ENCODE measurements at regions not wholly inside any gene's neighbourhood (a gene's known extent, or its start where the extent isn't known, plus 50 kb on each side); places are given as distances from the start of the nearest gene placed in this dataset.

DNA sequence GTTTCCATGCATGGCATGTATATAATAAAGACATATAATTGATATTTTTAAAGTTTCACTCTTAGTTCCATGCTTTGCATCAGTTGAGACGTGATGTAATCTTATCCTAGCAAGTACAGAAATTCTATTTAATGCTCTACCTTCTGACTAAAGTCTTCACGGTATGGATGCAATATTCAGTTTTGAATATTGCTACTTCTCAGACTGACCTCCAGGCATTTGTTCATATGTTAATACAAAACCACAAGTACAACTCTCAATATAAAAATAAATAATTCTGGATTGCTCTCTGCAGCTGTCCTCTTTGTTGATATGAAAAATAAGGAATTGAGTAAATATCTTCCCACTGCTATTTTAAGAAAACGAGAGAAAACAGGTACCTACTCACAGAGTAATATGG is 309.8 kb upstream of the HAND2 start:
- no peak overlapping the region for H3K4me3 ChIP-seq
- 59 to 68% methylated on average over 3 of the region's 3 CpGs for WGBS, 2 donors

GRCh38 chr4:173837517-173837916 is 307.5 kb upstream of the HAND2 start:
- Histone ChIP-seq H3K27me3 (no peaks in the 10 kb centered on the region), H3K27ac (no peak overlapping the region), H3K9me3 (peaks cover 0 to 3% (median 0%) of the 10 kb centered on the region in 4 donors), H3K36me3 (no peaks in the 10 kb centered on the region), H3K4me3 (no peak overlapping the region), H3K4me1 (no peaks in the 10 kb centered on the region)
- no peak for TF ChIP-seq EP300 (IDR thresholded peaks at IDR 0.05)
- TF ChIP-seq POLR2A (IDR thresholded peaks at IDR 0.05) = no peak
- TF ChIP-seq, protein P1, sequence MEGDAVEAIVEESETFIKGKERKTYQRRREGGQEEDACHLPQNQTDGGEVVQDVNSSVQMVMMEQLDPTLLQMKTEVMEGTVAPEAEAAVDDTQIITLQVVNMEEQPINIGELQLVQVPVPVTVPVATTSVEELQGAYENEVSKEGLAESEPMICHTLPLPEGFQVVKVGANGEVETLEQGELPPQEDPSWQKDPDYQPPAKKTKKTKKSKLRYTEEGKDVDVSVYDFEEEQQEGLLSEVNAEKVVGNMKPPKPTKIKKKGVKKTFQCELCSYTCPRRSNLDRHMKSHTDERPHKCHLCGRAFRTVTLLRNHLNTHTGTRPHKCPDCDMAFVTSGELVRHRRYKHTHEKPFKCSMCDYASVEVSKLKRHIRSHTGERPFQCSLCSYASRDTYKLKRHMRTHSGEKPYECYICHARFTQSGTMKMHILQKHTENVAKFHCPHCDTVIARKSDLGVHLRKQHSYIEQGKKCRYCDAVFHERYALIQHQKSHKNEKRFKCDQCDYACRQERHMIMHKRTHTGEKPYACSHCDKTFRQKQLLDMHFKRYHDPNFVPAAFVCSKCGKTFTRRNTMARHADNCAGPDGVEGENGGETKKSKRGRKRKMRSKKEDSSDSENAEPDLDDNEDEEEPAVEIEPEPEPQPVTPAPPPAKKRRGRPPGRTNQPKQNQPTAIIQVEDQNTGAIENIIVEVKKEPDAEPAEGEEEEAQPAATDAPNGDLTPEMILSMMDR (IDR thresholded peaks at IDR 0.05) = no peak
- no peak for TF ChIP-seq POLR2AphosphoS5 (IDR thresholded peaks at IDR 0.05)
- WGBS, 2 donors = 80 to 85% methylated on average over 3 of the region's 3 CpGs
- no peak for ATAC-seq (ENCODE audit: low FRiP score in 2 of 2)
- DNase-seq = no peak

More for the DNA sequence above, 309.8 kb upstream of the HAND2 start:
- no peaks in the 10 kb centered on the region for H3K36me3 ChIP-seq
- TF ChIP-seq POLR2A (IDR thresholded peaks at IDR 0.05) = no peak
- TF ChIP-seq POLR2AphosphoS5 (IDR thresholded peaks at IDR 0.05) = no peak
- TF ChIP-seq EP300 (IDR thresholded peaks at IDR 0.05) = no peak
- TF ChIP-seq, protein P1 (IDR thresholded peaks at IDR 0.05) = no peak
- DNase-seq = no peak
- ATAC-seq (ENCODE audit: low FRiP score in 2 of 2) = no peak
- no peaks in the 10 kb centered on the region for H3K27me3 ChIP-seq
- no peaks in the 10 kb centered on the region for H3K4me1 ChIP-seq
- no peak overlapping the region for H3K27ac ChIP-seq
- peaks cover 0 to 3% (median 0%) of the 10 kb centered on the region in 4 donors for H3K9me3 ChIP-seq

- Histone ChIP-seq H3K4me3 (no peak overlapping the region), H3K9me3 (no peaks in the 10 kb centered on the region), H3K27me3 (no peaks in the 10 kb centered on the region), H3K27ac (no peak overlapping the region), H3K4me1 (no peaks in the 10 kb centered on the region), H3K36me3 (no peaks in the 10 kb centered on the region)
- DNase-seq (no peak), ATAC-seq (ENCODE audit: low FRiP score in 2 of 2) (peak in 1 of 2 donors; percentile 32)
- TF ChIP-seq EP300 (IDR thresholded peaks at IDR 0.05) (no peak), POLR2A (IDR thresholded peaks at IDR 0.05) (no peak), POLR2AphosphoS5 (IDR thresholded peaks at IDR 0.05) (no peak)
- TF ChIP-seq, protein P1 (IDR thresholded peaks at IDR 0.05) = no peak
- 50 to 67% methylated on average over 4 of the region's 4 CpGs for WGBS, 2 donors
Observed at GRCh38 chr4:173835903-173836302, 305.9 kb upstream of the HAND2 start.

- Histone ChIP-seq H3K4me3 (no peak overlapping the region), H3K27me3 (no peaks in the 10 kb centered on the region), H3K9me3 (no peaks in the 10 kb centered on the region), H3K27ac (no peak overlapping the region), H3K36me3 (no peaks in the 10 kb centered on the region), H3K4me1 (no peaks in the 10 kb centered on the region)
- no peak for ATAC-seq (ENCODE audit: low FRiP score in 2 of 2)
- no peak for TF ChIP-seq EP300 (IDR thresholded peaks at IDR 0.05)
- TF ChIP-seq POLR2AphosphoS5 (IDR thresholded peaks at IDR 0.05) = no peak
- no peak for TF ChIP-seq POLR2A (IDR thresholded peaks at IDR 0.05)
- TF ChIP-seq, protein P1 (IDR thresholded peaks at IDR 0.05) = no peak
- 71 to 72% methylated on average over 1 of the region's 1 CpG for WGBS, 2 donors
- no peak for DNase-seq
Observed at GRCh38 chr4:173834151-173834550, 304.1 kb upstream of the HAND2 start.

DNA sequence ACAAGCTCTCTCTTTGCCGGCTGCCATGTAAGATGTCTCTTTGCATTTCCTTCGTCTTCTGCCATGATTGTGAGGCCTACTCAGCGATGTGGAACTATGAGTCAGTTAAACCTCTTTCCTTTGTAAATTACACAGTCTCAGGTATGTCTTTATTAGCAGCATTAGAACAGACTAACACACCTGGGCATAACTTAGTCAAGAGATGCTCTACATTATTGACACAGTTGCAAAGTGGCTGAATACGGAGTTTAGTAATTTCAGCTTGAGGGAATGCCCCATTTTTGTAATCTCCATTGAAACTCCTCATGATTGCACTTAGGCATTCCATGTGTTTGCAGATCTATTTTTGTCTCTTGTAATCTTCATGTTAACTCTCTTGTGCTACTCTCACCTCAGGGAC is 299.5 kb upstream of the HAND2 start:
- DNase-seq (no peak), ATAC-seq (ENCODE audit: low FRiP score in 2 of 2) (no peak)
- no peak overlapping the region for H3K4me3 ChIP-seq
- H3K4me1 ChIP-seq = no peaks in the 10 kb centered on the region
- WGBS, 2 donors = 61 to 67% methylated on average over 4 of the region's 4 CpGs
- no peaks in the 10 kb centered on the region for H3K36me3 ChIP-seq
- H3K27ac ChIP-seq = no peak overlapping the region
- H3K9me3 ChIP-seq = no peaks in the 10 kb centered on the region
- TF ChIP-seq POLR2A (IDR thresholded peaks at IDR 0.05) (no peak), EP300 (IDR thresholded peaks at IDR 0.05) (no peak), POLR2AphosphoS5 (IDR thresholded peaks at IDR 0.05) (no peak)
- TF ChIP-seq, protein P1 (IDR thresholded peaks at IDR 0.05) = no peak
- H3K27me3 ChIP-seq = no peaks in the 10 kb centered on the region
